ENCODE measurements at regions not wholly inside any gene's neighbourhood (a gene's known extent, or its start where the extent isn't known, plus 50 kb on each side); places are given as distances from the start of the nearest gene placed in this dataset.

DNA sequence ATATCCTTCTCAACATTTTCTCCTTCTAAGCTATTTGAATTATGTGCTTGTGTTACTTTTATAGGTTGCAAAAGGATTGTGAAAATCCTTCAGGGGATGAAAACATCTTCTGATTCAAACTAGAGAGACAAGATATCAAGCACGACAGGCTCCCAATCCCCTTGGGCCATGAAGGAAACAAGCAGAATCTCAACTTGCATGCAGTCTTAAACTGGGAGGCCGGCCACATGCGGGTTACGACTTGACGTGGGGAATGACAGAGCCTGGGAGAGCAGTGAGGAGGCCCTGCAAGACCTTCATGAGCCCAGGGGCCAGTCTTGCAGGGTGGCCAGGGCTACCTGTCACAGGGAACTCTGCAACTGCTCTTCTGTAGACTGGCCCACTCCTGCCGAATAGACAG, 94.4 kb downstream of the SCN11A start:
- H3K27me3 ChIP-seq (replicated peaks in 1 of 4; ENCODE audit: control insufficient read depth in 3 of 4, extremely low read depth in 1 of 4, insufficient read depth in 3 of 4, low read length in 3 of 4) = no peaks in the 10 kb centered on the region
- DNase-seq (ENCODE audit: low read depth in 1 of 2, low spot score in 2 of 2) = no peak
- H3K23ac ChIP-seq (ENCODE audit: insufficient read length) = no peak overlapping the region
- no peaks in the 10 kb centered on the region for H3K9me3 ChIP-seq (ENCODE audit: insufficient read depth in 2 of 2, low read depth in 1 of 2, low read length in 1 of 2)
- no peak overlapping the region for H3K4me2 ChIP-seq (ENCODE audit: insufficient read depth in 1 of 2, low read depth in 2 of 2, low read length in 2 of 2)
- no peaks in the 10 kb centered on the region for H3K79me1 ChIP-seq (ENCODE audit: low read depth, low read length)
- H3K36me3 ChIP-seq (ENCODE audit: control insufficient read depth in 2 of 4, insufficient read depth in 4 of 4, low read length in 3 of 4) = no peaks in the 10 kb centered on the region
- H3K9ac ChIP-seq (replicated peaks in 1 of 4; ENCODE audit: extremely low read depth in 1 of 4, low read depth in 3 of 4, low read length in 3 of 4) = no peak overlapping the region
- H4K8ac ChIP-seq (ENCODE audit: extremely low read depth, insufficient read depth, low read length) = no peak overlapping the region
- H2BK12ac ChIP-seq (ENCODE audit: low read depth, low read length) = no peak overlapping the region
- TF ChIP-seq MAFK (IDR thresholded peaks at IDR 0.05; ENCODE audit: low read depth, low read length) = no peak
- TF ChIP-seq HDAC2 (IDR thresholded peaks at IDR 0.05; ENCODE audit: borderline replicate concordance in 1 of 2, low read depth in 2 of 2, low read length in 2 of 2) = no peak
- TF ChIP-seq SIX5 (IDR thresholded peaks at IDR 0.05; ENCODE audit: low read depth, low read length) = no peak
- TF ChIP-seq KDM1A (IDR thresholded peaks at IDR 0.05; ENCODE audit: borderline replicate concordance, low read length) = no peak
- TF ChIP-seq NANOG (IDR thresholded peaks at IDR 0.05; ENCODE audit: insufficient read depth, low read depth, low read length, poor library complexity, severe bottlenecking) = no peak
- no peak for TF ChIP-seq RFX5 (IDR thresholded peaks at IDR 0.05; ENCODE audit: borderline replicate concordance, low read depth, low read length)
- TF ChIP-seq, protein P1, sequence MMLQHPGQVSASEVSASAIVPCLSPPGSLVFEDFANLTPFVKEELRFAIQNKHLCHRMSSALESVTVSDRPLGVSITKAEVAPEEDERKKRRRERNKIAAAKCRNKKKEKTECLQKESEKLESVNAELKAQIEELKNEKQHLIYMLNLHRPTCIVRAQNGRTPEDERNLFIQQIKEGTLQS (IDR thresholded peaks at IDR 0.05; ENCODE audit: insufficient read depth, low read depth, low read length) = no peak
- TF ChIP-seq CBX8 (IDR thresholded peaks at IDR 0.05; ENCODE audit: borderline replicate concordance, low read depth, low read length) = no peak
- TF ChIP-seq SP4 (IDR thresholded peaks at IDR 0.05; ENCODE audit: low read length) = no peak
- no peak for TF ChIP-seq KDM5A (IDR thresholded peaks at IDR 0.05; ENCODE audit: low read length)
- TF ChIP-seq RAD21 (IDR thresholded peaks at IDR 0.05 in 1 of 2, conservative IDR thresholded peaks at IDR 0.05 in 1 of 2; ENCODE audit: low read depth in 2 of 2, low read length in 2 of 2) = no peak
- TF ChIP-seq, protein P2, sequence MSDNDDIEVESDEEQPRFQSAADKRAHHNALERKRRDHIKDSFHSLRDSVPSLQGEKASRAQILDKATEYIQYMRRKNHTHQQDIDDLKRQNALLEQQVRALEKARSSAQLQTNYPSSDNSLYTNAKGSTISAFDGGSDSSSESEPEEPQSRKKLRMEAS (IDR thresholded peaks at IDR 0.05) = no peak
- TF ChIP-seq SUZ12 (IDR thresholded peaks at IDR 0.05; ENCODE audit: low read length) = no peak
- no peak for TF ChIP-seq JUN (IDR thresholded peaks at IDR 0.05; ENCODE audit: low read depth, low read length)
- no peak overlapping the region for H2BK20ac ChIP-seq (ENCODE audit: low read length)
- H3K27ac ChIP-seq (ENCODE audit: low read depth, low read length) = no peak overlapping the region
- FAIRE-seq = no peak
- no peak overlapping the region for H2BK120ac ChIP-seq (replicated peaks; ENCODE audit: low read depth, low read length)
- H2AFZ ChIP-seq (ENCODE audit: low read length) = no peak overlapping the region
- H3K4me3 ChIP-seq (ENCODE audit: extremely low read depth in 1 of 4, insufficient read depth in 2 of 4, low read depth in 3 of 4, low read length in 4 of 4) = no peak overlapping the region
- no peak overlapping the region for H2AK5ac ChIP-seq (ENCODE audit: low read depth, low read length)
- ChIA-PET CTCF (ENCODE audit: partially characterized antibody) (interaction anchor here (1.4 to 1.6 kb wide), 4 partner anchors 10 to 218 kb away, joined by 3 to 4 read pairs (median 4); no protein-coding TSS in a partner anchor), POLR2A (ENCODE audit: partially characterized antibody) (no interaction called here)
- 94% methylated on average over 6 of the region's 6 CpGs; no CpG with 5 or more reads in 1 of the 2 experiments for WGBS, 2 experiments (ENCODE audit: extremely low coverage in 1 of 2, insufficient coverage in 1 of 2, insufficient read length in 1 of 2, insufficient replicate concordance in 2 of 2, low coverage in 1 of 2, low lambda C conversion rate in 2 of 2, missing lambda C conversion rate in 1 of 2)
- H4K91ac ChIP-seq (replicated peaks; ENCODE audit: insufficient read length, low read length) = no peak overlapping the region
- H3K4me1 ChIP-seq (replicated peaks in 1 of 4; ENCODE audit: control insufficient read depth in 3 of 4, insufficient read depth in 4 of 4, low read length in 3 of 4) = no peaks in the 10 kb centered on the region
- no peak overlapping the region for H3K14ac ChIP-seq (ENCODE audit: insufficient read length)
- H3K18ac ChIP-seq (ENCODE audit: extremely low read depth, low read length) = no peak overlapping the region
- H4K20me1 ChIP-seq (replicated peaks in 1 of 2; ENCODE audit: control insufficient read depth in 1 of 2, insufficient read depth in 2 of 2, low read length in 2 of 2) = no peaks in the 10 kb centered on the region
- no peak overlapping the region for H3K4ac ChIP-seq (replicated peaks; ENCODE audit: insufficient read length, low read depth, low read length)
- no peak overlapping the region for H2BK15ac ChIP-seq (ENCODE audit: low read length)
- H3K56ac ChIP-seq (replicated peaks; ENCODE audit: insufficient read length, low read depth, low read length) = no peak overlapping the region
- H3K23me2 ChIP-seq (ENCODE audit: low read depth, low read length) = no peaks in the 10 kb centered on the region
- no peak overlapping the region for H2BK5ac ChIP-seq (ENCODE audit: low read depth, low read length)
- H4K5ac ChIP-seq (ENCODE audit: insufficient read length, low read depth, low read length) = no peak overlapping the region
- H3K79me2 ChIP-seq (ENCODE audit: control insufficient read depth in 1 of 2, insufficient read depth in 2 of 2, low read length in 2 of 2) = no peaks in the 10 kb centered on the region

Measured in H1 (cell line).